ENCODE measurements at regions not wholly inside any gene's neighbourhood (a gene's known extent, or its start where the extent isn't known, plus 50 kb on each side); places are given as distances from the start of the nearest gene placed in this dataset.

- TF ChIP-seq, protein P1, sequence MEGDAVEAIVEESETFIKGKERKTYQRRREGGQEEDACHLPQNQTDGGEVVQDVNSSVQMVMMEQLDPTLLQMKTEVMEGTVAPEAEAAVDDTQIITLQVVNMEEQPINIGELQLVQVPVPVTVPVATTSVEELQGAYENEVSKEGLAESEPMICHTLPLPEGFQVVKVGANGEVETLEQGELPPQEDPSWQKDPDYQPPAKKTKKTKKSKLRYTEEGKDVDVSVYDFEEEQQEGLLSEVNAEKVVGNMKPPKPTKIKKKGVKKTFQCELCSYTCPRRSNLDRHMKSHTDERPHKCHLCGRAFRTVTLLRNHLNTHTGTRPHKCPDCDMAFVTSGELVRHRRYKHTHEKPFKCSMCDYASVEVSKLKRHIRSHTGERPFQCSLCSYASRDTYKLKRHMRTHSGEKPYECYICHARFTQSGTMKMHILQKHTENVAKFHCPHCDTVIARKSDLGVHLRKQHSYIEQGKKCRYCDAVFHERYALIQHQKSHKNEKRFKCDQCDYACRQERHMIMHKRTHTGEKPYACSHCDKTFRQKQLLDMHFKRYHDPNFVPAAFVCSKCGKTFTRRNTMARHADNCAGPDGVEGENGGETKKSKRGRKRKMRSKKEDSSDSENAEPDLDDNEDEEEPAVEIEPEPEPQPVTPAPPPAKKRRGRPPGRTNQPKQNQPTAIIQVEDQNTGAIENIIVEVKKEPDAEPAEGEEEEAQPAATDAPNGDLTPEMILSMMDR (IDR thresholded peaks at IDR 0.05), result no peak
- TF ChIP-seq EZH2 (IDR thresholded peaks at IDR 0.05) (no peak), EZH2phosphoT487 (IDR thresholded peaks at IDR 0.05) (no peak)
These were observed 65.2 kb upstream of the FAM47B start for GRCh38 chrX:34877436-34877835.

All from neural progenitor cell (in vitro differentiated cells).